IMR-90 (cell line): ENCODE measurements at regions not wholly inside any gene's neighbourhood (a gene's known extent, or its start where the extent isn't known, plus 50 kb on each side); places are given as distances from the start of the nearest gene placed in this dataset.

Experiments used
- ATAC-seq: fragments of 200-7000 bp; cut with Tn5 transposase; 2 replicates; pipeline ENCODE4 v1.9.1; 2020; ENCODE audit warnings: low read depth, mild to moderate bottlenecking, moderate library complexity
- BruUV-seq: library from RNA; stranded (reverse); fragments of 400-500 nt; replicated peaks from 2 replicates; lab custom pipeline; 2021; lab: Mats Ljungman, UMichigan
- CTCF ChIA-PET: fragments of 300-600 bp; formaldehyde crosslinking; extraction: SDS; loops from one replicate; lab custom pipeline; 2021; ENCODE audit warnings: antibody characterized with exemption; lab: Yijun Ruan, JAX
- POLR2A ChIA-PET: fragments of 300-600 bp; sonication (Branson Sonifier 250); formaldehyde crosslinking; loops from one replicate; lab custom pipeline; 2022; ENCODE audit warnings: antibody characterized with exemption; ENCODE audit not compliant: unreplicated experiment; lab: Charles Lee
- DNase-seq: peaks from one replicate; pipeline ENCODE4 v3.0.0; 2013
- H2AFZ ChIP-seq: replicated peaks from 2 replicates; pipeline ENCODE3; 2013; ENCODE audit warnings: low read length, mild to moderate bottlenecking; ENCODE audit not compliant: poor library complexity
- H2AK5ac ChIP-seq: 2 replicates; pipeline ENCODE4 v1.6.1; 2013; ENCODE audit warnings: low read depth, low read length, inconsistent platforms
- H2AK9ac ChIP-seq: replicated peaks from 2 replicates; pipeline ENCODE3; 2013; ENCODE audit warnings: mild to moderate bottlenecking, low read depth, low read length, moderate library complexity; ENCODE audit not compliant: poor library complexity
- H2BK120ac ChIP-seq: 2 replicates; pipeline ENCODE4 v1.6.1; 2013; ENCODE audit warnings: low read depth, low read length, inconsistent platforms
- H2BK15ac ChIP-seq: 3 replicates; pipeline ENCODE4 v1.6.1; 2013; ENCODE audit warnings: low read depth, low read length, inconsistent platforms
- H2BK20ac ChIP-seq: 2 replicates; pipeline ENCODE4 v1.6.1; 2013; ENCODE audit warnings: low read depth, mild to moderate bottlenecking, inconsistent platforms, low read length, moderate library complexity
- H2BK5ac ChIP-seq: 2 replicates; pipeline ENCODE4 v1.6.1; 2013; ENCODE audit warnings: mild to moderate bottlenecking, low read depth, low read length, inconsistent platforms; ENCODE audit not compliant: poor library complexity, severe bottlenecking
- H3K14ac ChIP-seq: replicated peaks from 2 replicates; pipeline ENCODE4 v1.6.1; 2013; ENCODE audit warnings: low read depth, low read length, inconsistent platforms
- H3K18ac ChIP-seq: 2 replicates; pipeline ENCODE4 v1.6.1; 2013; ENCODE audit warnings: low read depth, low read length, control low read depth
- H3K23ac ChIP-seq: 2 replicates; pipeline ENCODE4 v1.6.1; 2013; ENCODE audit warnings: low read depth, low read length, inconsistent platforms
- H3K27ac ChIP-seq: 2 replicates; pipeline ENCODE4 v1.5.1; 2013; ENCODE audit warnings: mild to moderate bottlenecking, control low read depth, low read length; ENCODE audit not compliant: insufficient read depth
- H3K27me3 ChIP-seq: 2 replicates; pipeline ENCODE4 v1.6.1; 2013; ENCODE audit warnings: low read length; ENCODE audit not compliant: control insufficient read depth, insufficient read depth
- H3K36me3 ChIP-seq: 2 replicates; pipeline ENCODE4 v1.6.1; 2013; ENCODE audit warnings: low read length, mixed read lengths; ENCODE audit not compliant: control insufficient read depth, insufficient read depth
- H3K4ac ChIP-seq: 2 replicates; pipeline ENCODE4 v1.6.1; 2013; ENCODE audit warnings: low read depth, low read length, inconsistent platforms
- H3K4me1 ChIP-seq: 2 replicates; pipeline ENCODE4 v1.6.1; 2013; ENCODE audit warnings: low read length, mixed read lengths; ENCODE audit not compliant: control insufficient read depth, insufficient read depth
- H3K4me2 ChIP-seq: 2 replicates; pipeline ENCODE4 v1.6.1; 2013; ENCODE audit warnings: low read depth, mild to moderate bottlenecking, control low read depth, low read length, moderate library complexity
- H3K4me3 ChIP-seq: 2 replicates; pipeline ENCODE4 v1.5.1; 2013; ENCODE audit warnings: low read depth, mild to moderate bottlenecking, control low read depth, low read length, moderate library complexity; ENCODE audit not compliant: insufficient read depth
- H3K56ac ChIP-seq: 2 replicates; pipeline ENCODE4 v1.6.1; 2013; ENCODE audit warnings: low read length, inconsistent platforms; ENCODE audit not compliant: insufficient read depth; ENCODE audit errors: extremely low read depth
- H3K79me1 ChIP-seq, 2 experiments: 2 replicates each; pipeline ENCODE4 v1.6.1; 2013; ENCODE audit warnings: low read length in 2 of 2, inconsistent platforms in 1 of 2, low read depth in 1 of 2
- H3K9ac ChIP-seq: 2 replicates; pipeline ENCODE4 v1.6.1; 2013; ENCODE audit warnings: low read depth, low read length, control low read depth
- H3K9me1 ChIP-seq: 2 replicates; pipeline ENCODE4 v1.6.1; 2013; ENCODE audit warnings: low read length, inconsistent platforms; ENCODE audit not compliant: insufficient read depth
- H3K9me3 ChIP-seq: 2 replicates; pipeline ENCODE4 v1.6.1; 2013; ENCODE audit warnings: low read length; ENCODE audit not compliant: control insufficient read depth, insufficient read depth
- H4K20me1 ChIP-seq: 2 replicates; pipeline ENCODE4 v1.6.1; 2013; ENCODE audit warnings: low read length, inconsistent platforms; ENCODE audit not compliant: insufficient read depth
- H4K5ac ChIP-seq: 2 replicates; pipeline ENCODE4 v1.6.1; 2013; ENCODE audit warnings: mild to moderate bottlenecking, low read depth, low read length, control low read depth
- H4K8ac ChIP-seq, 2 experiments: 2 replicates each; pipeline ENCODE4 v1.6.1; 2013; ENCODE audit warnings: low read depth in 2 of 2, low read length in 2 of 2, control low read depth in 1 of 2, inconsistent platforms in 1 of 2
- H4K91ac ChIP-seq: 2 replicates; pipeline ENCODE4 v1.6.1; 2013; ENCODE audit warnings: low read depth, low read length, inconsistent platforms; ENCODE audit not compliant: insufficient read depth
- BHLHE40 ChIP-seq: fragments of 150-350 bp; IDR thresholded peaks from 2 replicates; pipeline ENCODE4 v1.6.1; 2016; ENCODE audit warnings: mild to moderate bottlenecking, low read depth, low read length
- WGBS, 2 experiments: methylation state at CpG; one replicate each; pipeline versions ENCODE4 v1.1.5 to v1.1.7; 2013; ENCODE audit warnings: missing lambda C conversion rate in 2 of 2; ENCODE audit not compliant: insufficient read length in 1 of 2; ENCODE audit errors: extremely low coverage in 2 of 2; 5-methylcytosine and 5-hydroxymethylcytosine counted together
- dilution Hi-C: fragments of 300-500 bp; cut with HindIII; formaldehyde crosslinking; loops from one replicate; pipeline ENCODE4 v1.14.3; 2018; ENCODE audit warnings: low sequenced_read_pairs; ENCODE audit not compliant: unreplicated experiment
- in situ Hi-C: fragments of 300-500 bp; cut with MboI; formaldehyde crosslinking; loops from 3 replicates; pipeline ENCODE4 v1.14.3; 2019; ENCODE audit warnings: low sequenced_read_pairs, inconsistent platforms, mixed read lengths
- intact Hi-C: fragments of 100-400 bp; cut with micrococcal nuclease; formaldehyde crosslinking; loops from 2 replicates; pipeline ENCODE4 v1.10.0; 2022

DNA sequence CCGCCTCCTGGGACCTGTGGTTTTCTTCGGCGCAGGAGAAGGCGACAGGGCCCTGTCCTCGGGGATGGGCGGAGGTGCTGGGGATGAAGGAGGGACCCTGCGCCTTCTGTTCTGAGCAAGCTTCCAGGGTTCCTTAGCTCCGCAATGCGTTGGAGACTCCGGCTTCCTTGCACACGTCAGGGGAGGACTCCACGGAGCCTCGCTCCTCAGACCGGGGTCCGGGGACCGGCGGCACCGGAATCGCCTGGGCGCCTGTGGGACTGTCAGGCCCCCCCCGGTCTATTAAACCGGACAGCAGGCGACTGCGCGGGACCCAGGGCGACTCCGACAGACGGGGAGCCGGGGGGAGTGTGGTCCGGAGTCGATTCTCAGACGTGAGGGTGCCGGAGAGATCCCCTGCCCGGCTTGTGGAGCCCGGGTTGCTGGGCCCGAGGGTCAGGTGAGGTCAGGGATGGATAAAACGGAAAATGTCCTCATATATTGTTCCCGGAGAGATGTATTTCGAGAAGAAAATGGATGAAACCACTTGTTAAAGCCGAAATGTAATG is 227.4 kb downstream of the TEX29 start:
- H3K9me1 ChIP-seq = no peaks in the 10 kb centered on the region
- H3K9me3 ChIP-seq = peaks cover 41% of the 10 kb centered on the region
- H3K23ac ChIP-seq = no peak overlapping the region
- ChIA-PET POLR2A (no interaction called here), CTCF (no interaction called here)
- no peak overlapping the region for H3K14ac ChIP-seq
- H4K20me1 ChIP-seq = no peaks in the 10 kb centered on the region
- DNase-seq (no peak), ATAC-seq (no peak)
- H3K4me1 ChIP-seq = no peaks in the 10 kb centered on the region
- no peak overlapping the region for H2BK20ac ChIP-seq
- H2BK120ac ChIP-seq = no peak overlapping the region
- no TSS peak for BruUV-seq
- H2BK5ac ChIP-seq = no peak overlapping the region
- no peaks in the 10 kb centered on the region for H3K36me3 ChIP-seq
- H3K79me1 ChIP-seq = no peaks in the 10 kb centered on the region
- H3K27ac ChIP-seq = no peak overlapping the region
- H3K4ac ChIP-seq = no peak overlapping the region
- no peak overlapping the region for H2BK15ac ChIP-seq
- in situ Hi-C loops = no loop called here
- intact Hi-C loops = no loop called here
- no peak overlapping the region for H4K5ac ChIP-seq
- 70% methylated on average over 16 of the region's 40 CpGs; no CpG with 5 or more reads in 1 of the 2 experiments for WGBS, 2 experiments
- no peak overlapping the region for H3K9ac ChIP-seq
- no peak overlapping the region for H2AK5ac ChIP-seq
- no peak overlapping the region for H3K4me2 ChIP-seq
- no peak for TF ChIP-seq BHLHE40
- no peak overlapping the region for H4K91ac ChIP-seq
- H3K56ac ChIP-seq = no peak overlapping the region
- dilution Hi-C loops = no loop called here
- H3K4me3 ChIP-seq = no peak overlapping the region
- H4K8ac ChIP-seq = no peak overlapping the region
- H3K18ac ChIP-seq = no peak overlapping the region
- no peak overlapping the region for H2AK9ac ChIP-seq
- no peaks in the 10 kb centered on the region for H3K27me3 ChIP-seq
- H2AFZ ChIP-seq = no peak overlapping the region
